ENCODE measurements at regions not wholly inside any gene's neighbourhood (a gene's known extent, or its start where the extent isn't known, plus 50 kb on each side); places are given as distances from the start of the nearest gene placed in this dataset.

DNA sequence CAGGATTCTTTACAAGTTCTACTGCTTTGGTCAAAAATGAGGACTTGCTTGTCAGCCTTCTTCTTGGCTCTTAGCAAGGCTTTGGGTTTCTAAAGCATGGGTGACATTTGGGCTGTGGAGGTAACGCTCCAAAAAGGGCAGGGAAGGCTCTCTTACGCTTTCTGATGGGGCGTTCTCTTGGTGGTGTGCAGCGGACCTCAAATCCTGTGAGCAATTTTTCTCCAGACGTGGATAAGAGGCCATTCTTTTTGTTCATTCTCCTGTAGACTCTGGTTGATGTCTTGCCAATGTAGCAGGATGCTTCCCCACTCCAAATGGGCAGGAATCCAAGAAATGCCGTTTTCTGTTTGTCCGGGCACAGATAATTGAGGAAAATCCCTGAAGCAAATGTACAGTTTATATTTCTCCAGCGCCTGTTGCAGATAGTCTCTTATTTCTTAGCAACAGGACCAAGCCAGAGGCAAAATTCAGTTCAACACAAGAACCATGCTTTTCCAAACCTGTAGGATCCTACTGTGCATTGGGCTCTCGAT lies 138.4 kb upstream of the NFE2L3 start:
- TF ChIP-seq, protein P1, sequence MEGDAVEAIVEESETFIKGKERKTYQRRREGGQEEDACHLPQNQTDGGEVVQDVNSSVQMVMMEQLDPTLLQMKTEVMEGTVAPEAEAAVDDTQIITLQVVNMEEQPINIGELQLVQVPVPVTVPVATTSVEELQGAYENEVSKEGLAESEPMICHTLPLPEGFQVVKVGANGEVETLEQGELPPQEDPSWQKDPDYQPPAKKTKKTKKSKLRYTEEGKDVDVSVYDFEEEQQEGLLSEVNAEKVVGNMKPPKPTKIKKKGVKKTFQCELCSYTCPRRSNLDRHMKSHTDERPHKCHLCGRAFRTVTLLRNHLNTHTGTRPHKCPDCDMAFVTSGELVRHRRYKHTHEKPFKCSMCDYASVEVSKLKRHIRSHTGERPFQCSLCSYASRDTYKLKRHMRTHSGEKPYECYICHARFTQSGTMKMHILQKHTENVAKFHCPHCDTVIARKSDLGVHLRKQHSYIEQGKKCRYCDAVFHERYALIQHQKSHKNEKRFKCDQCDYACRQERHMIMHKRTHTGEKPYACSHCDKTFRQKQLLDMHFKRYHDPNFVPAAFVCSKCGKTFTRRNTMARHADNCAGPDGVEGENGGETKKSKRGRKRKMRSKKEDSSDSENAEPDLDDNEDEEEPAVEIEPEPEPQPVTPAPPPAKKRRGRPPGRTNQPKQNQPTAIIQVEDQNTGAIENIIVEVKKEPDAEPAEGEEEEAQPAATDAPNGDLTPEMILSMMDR (IDR thresholded peaks at IDR 0.05; ENCODE audit: partially characterized antibody, unreplicated experiment) = no peak
- Mint-ChIP-seq H3K4me1 (ENCODE audit: low read depth, unreplicated experiment) (no peaks in the 10 kb centered on the region), H3K9me3 (ENCODE audit: unreplicated experiment) (no peaks in the 10 kb centered on the region), H3K36me3 (ENCODE audit: unreplicated experiment) (peaks cover 10% of the 10 kb centered on the region), H3K27me3 (ENCODE audit: unreplicated experiment) (no peaks in the 10 kb centered on the region), H3K4me3 (ENCODE audit: unreplicated experiment) (no peak overlapping the region), H3K27ac (ENCODE audit: unreplicated experiment) (no peak overlapping the region)
- no peak for DNase-seq

DNA sequence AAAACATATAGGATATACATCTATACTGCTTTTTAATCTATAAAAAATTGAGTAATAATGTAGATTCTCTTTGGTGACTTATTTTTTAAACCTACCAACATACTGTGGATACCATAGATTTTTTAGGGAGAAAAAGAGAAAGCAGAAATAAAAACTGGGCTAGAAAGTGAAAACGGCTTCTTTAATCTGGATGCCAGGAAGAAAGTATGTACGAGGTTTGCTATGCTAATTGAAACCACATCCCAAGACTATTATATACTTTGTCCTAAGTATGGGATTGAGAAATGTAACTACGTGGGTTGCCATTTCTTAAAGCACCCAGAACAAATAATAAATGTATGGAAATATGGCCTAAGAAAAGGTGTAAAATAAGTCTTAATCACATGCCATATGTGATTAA lies 129.0 kb upstream of the NFE2L3 start:
- TF ChIP-seq, protein P1 (IDR thresholded peaks at IDR 0.05; ENCODE audit: partially characterized antibody, unreplicated experiment) = no peak
- Mint-ChIP-seq H3K36me3 (ENCODE audit: unreplicated experiment) (no peaks in the 10 kb centered on the region), H3K4me1 (ENCODE audit: low read depth, unreplicated experiment) (peaks cover 3% of the 10 kb centered on the region), H3K27ac (ENCODE audit: unreplicated experiment) (no peak overlapping the region), H3K27me3 (ENCODE audit: unreplicated experiment) (no peaks in the 10 kb centered on the region), H3K4me3 (ENCODE audit: unreplicated experiment) (no peak overlapping the region), H3K9me3 (ENCODE audit: unreplicated experiment) (peaks cover 2% of the 10 kb centered on the region)
- DNase-seq = no peak

DNA sequence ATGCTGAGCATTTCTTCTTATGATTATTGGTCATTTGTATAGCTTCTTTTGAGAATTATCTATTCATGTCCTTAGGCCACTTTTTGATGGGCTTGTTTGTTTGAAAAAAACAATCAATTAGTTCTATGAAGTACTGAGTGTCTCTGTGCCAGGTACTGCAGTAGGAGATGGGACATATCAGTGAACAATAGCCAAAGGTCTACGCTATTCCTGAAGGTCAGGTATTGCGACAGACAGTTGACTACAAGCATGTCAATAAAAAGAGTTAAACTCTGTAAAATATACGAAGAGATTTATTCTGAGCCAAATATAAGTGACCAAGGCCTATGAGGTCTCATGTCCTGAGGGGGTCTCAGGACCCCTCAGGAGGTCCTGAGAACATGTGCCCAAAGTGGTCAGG lies 122.1 kb upstream of the NFE2L3 start:
- TF ChIP-seq, protein P1 (IDR thresholded peaks at IDR 0.05; ENCODE audit: partially characterized antibody, unreplicated experiment) = no peak
- DNase-seq = no peak
- Mint-ChIP-seq H3K27me3 (ENCODE audit: unreplicated experiment) (no peaks in the 10 kb centered on the region), H3K4me1 (ENCODE audit: low read depth, unreplicated experiment) (peaks cover 3% of the 10 kb centered on the region), H3K27ac (ENCODE audit: unreplicated experiment) (no peak overlapping the region), H3K9me3 (ENCODE audit: unreplicated experiment) (peaks cover 2% of the 10 kb centered on the region), H3K36me3 (ENCODE audit: unreplicated experiment) (no peaks in the 10 kb centered on the region), H3K4me3 (ENCODE audit: unreplicated experiment) (no peak overlapping the region)

DNA sequence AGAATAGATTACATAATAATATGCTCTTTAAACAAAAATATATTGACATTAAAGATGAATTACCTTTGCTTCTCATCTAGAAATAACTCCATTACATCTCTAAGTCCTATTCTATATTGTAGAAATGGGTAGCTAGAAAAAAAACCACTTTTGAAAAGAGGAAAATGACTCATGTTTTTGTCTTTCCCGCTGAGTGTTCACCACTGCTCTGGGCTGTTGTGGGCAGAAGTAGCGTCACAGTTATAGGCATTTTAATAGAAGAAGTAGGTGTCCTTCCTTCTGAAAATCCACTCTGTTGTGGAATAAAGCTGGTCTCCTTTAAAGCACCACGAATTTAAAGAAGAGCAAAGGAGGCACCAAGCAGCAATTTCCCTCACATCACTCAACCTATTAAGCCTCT lies 117.6 kb upstream of the NFE2L3 start:
- no peaks in the 10 kb centered on the region for H3K36me3 Mint-ChIP-seq (ENCODE audit: unreplicated experiment)
- DNase-seq = no peak
- no peaks in the 10 kb centered on the region for H3K4me1 Mint-ChIP-seq (ENCODE audit: low read depth, unreplicated experiment)
- H3K27me3 Mint-ChIP-seq (ENCODE audit: unreplicated experiment) = no peaks in the 10 kb centered on the region
- no peak overlapping the region for H3K27ac Mint-ChIP-seq (ENCODE audit: unreplicated experiment)
- H3K9me3 Mint-ChIP-seq (ENCODE audit: unreplicated experiment) = peaks cover 3% of the 10 kb centered on the region
- no peak overlapping the region for H3K4me3 Mint-ChIP-seq (ENCODE audit: unreplicated experiment)
- TF ChIP-seq, protein P1 (IDR thresholded peaks at IDR 0.05; ENCODE audit: partially characterized antibody, unreplicated experiment) = no peak

DNA sequence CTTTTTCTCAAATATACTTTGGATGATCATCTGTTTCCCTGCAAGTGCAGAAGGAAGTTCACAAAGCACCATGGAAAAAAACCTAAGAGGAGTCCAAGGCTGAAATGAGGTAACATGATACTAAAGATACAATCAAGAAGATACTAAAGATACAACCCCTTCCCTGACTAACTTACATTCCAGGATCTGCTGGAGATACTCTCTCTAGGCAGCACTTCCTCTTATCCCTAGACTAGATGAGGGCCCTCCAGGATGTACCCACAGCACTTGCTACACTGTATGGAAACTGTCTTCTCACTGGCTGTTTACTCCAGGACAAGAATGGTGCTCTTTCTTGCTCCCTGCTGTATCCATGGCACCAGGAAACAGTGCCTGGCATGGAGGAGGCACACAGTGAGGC lies 116.4 kb upstream of the NFE2L3 start:
- Mint-ChIP-seq H3K27ac (ENCODE audit: unreplicated experiment) (no peak overlapping the region), H3K27me3 (ENCODE audit: unreplicated experiment) (peaks cover 2% of the 10 kb centered on the region), H3K9me3 (ENCODE audit: unreplicated experiment) (peaks cover 3% of the 10 kb centered on the region), H3K36me3 (ENCODE audit: unreplicated experiment) (no peaks in the 10 kb centered on the region), H3K4me1 (ENCODE audit: low read depth, unreplicated experiment) (no peaks in the 10 kb centered on the region), H3K4me3 (ENCODE audit: unreplicated experiment) (no peak overlapping the region)
- TF ChIP-seq, protein P1 (IDR thresholded peaks at IDR 0.05; ENCODE audit: partially characterized antibody, unreplicated experiment) = no peak
- no peak for DNase-seq

All from glutamatergic neuron (in vitro differentiated cells).